ENCODE measurements at regions not wholly inside any gene's neighbourhood (a gene's known extent, or its start where the extent isn't known, plus 50 kb on each side); places are given as distances from the start of the nearest gene placed in this dataset.
A peak's percentile ranks its signal among the peaks of the same experiment; 100 is the strongest.
"Not testable (repeated sequence)": the region's sequence is repeated elsewhere in the genome, so short reads cannot be mapped to it uniquely, and the experiment has no call there.

DNA sequence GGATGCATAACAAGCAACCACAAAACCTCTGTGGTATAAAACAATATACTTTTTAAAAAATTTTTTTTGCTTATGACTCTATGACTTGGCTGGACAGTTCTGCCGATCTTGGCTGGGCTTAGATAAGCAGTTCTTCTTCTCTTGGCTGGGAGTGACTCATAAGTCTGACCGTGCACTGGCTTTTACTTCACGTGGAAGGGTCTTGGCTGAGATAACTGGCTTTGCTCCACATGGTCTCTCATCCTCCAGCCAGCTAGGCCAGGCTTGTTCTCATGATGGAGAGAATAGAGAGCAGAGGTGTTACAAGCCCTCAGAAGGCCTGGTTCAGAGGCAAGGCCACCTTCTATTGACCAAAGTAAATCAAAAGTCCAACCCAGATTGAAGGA lies 178.9 kb upstream of the SERPINE2 start:
- no peak overlapping the region for H3K4me3 ChIP-seq (ENCODE audit: low read depth, low read length)
- TF ChIP-seq, protein P1, sequence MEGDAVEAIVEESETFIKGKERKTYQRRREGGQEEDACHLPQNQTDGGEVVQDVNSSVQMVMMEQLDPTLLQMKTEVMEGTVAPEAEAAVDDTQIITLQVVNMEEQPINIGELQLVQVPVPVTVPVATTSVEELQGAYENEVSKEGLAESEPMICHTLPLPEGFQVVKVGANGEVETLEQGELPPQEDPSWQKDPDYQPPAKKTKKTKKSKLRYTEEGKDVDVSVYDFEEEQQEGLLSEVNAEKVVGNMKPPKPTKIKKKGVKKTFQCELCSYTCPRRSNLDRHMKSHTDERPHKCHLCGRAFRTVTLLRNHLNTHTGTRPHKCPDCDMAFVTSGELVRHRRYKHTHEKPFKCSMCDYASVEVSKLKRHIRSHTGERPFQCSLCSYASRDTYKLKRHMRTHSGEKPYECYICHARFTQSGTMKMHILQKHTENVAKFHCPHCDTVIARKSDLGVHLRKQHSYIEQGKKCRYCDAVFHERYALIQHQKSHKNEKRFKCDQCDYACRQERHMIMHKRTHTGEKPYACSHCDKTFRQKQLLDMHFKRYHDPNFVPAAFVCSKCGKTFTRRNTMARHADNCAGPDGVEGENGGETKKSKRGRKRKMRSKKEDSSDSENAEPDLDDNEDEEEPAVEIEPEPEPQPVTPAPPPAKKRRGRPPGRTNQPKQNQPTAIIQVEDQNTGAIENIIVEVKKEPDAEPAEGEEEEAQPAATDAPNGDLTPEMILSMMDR (IDR thresholded peaks at IDR 0.05; ENCODE audit: insufficient read depth, low read length): no peak
- DNase-seq (ENCODE audit: low read depth): peak; percentile 99

GRCh38 chr2:224217233-224217961 lies 178.3 kb upstream of the SERPINE2 start:
- no peak for DNase-seq (ENCODE audit: low read depth)
- TF ChIP-seq, protein P1 (IDR thresholded peaks at IDR 0.05; ENCODE audit: insufficient read depth, low read length): no peak
- no peak overlapping the region for H3K4me3 ChIP-seq (ENCODE audit: low read depth, low read length)

- DNase-seq (ENCODE audit: low read depth); H3K4me3 ChIP-seq (ENCODE audit: low read depth, low read length): not testable (repeated sequence)
These were observed 176.5 kb upstream of the SERPINE2 start for GRCh38 chr2:224215611-224216010.

GRCh38 chr2:224213396-224213795 lies 174.3 kb upstream of the SERPINE2 start:
- no peak for DNase-seq (ENCODE audit: low read depth)
- no peak overlapping the region for H3K4me3 ChIP-seq (ENCODE audit: low read depth, low read length)
- TF ChIP-seq, protein P1 (IDR thresholded peaks at IDR 0.05; ENCODE audit: insufficient read depth, low read length): no peak

GRCh38 chr2:224211791-224212190 lies 172.7 kb upstream of the SERPINE2 start:
- no peak overlapping the region for H3K4me3 ChIP-seq (ENCODE audit: low read depth, low read length)
- TF ChIP-seq, protein P1 (IDR thresholded peaks at IDR 0.05; ENCODE audit: insufficient read depth, low read length): no peak
- DNase-seq (ENCODE audit: low read depth): peak; percentile 47

- DNase-seq (ENCODE audit: low read depth): no peak
- TF ChIP-seq, protein P1 (IDR thresholded peaks at IDR 0.05; ENCODE audit: insufficient read depth, low read length): no peak
- H3K4me3 ChIP-seq (ENCODE audit: low read depth, low read length): no peak overlapping the region
These were observed 172.0 kb upstream of the SERPINE2 start for GRCh38 chr2:224211181-224211480.

DNA sequence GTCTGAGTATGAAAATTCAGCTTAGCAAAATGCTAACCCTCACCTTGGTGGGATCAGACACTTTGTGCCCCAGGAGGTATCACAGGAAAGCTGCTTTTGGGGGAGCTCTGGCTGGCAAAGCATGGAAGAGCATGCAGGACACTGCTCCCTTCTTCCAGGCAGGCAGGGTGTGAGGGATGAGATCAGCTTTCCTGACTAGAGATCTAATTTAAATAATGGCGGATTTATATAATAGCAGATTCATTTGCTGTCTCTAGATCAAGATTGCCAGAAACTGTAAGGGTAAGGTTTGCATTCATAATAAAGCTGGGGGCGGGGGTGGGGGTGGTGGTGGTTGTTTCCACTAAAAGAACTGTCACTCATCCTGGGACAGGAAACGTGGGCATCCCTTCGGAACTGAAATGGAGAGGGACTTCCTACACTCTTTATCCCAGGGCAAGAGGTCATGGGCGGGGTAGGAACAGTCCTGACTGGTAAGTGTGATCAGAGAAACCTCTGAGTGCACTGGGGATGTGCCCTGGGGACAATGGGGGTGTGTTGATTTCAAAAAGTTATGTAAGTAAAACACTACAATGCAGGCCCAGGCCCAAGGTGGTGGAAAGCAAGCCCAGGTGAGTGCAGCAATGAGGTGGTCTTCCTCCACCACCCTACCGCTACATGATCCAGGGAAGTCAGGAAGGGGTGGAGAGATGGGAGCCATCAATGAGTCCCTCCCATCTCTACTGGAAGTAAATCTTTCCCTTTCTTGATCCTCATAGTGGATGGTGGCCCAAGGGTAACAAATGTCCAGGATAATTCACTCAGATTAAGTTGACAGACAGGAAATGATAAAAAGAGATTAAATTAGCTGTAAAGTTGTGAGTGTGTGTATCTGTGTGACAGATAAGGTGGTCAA lies 171.4 kb upstream of the SERPINE2 start:
- TF ChIP-seq, protein P1 (IDR thresholded peaks at IDR 0.05; ENCODE audit: insufficient read depth, low read length): no peak
- DNase-seq (ENCODE audit: low read depth): no peak
- no peak overlapping the region for H3K4me3 ChIP-seq (ENCODE audit: low read depth, low read length)
